Coronary artery (tissue), 2 donors: ENCODE measurements at regions not wholly inside any gene's neighbourhood (a gene's known extent, or its start where the extent isn't known, plus 50 kb on each side); places are given as distances from the start of the nearest gene placed in this dataset.
"Not testable (repeated sequence)": the region's sequence is repeated elsewhere in the genome, so short reads cannot be mapped to it uniquely, and the experiment has no call there.

Experiments
- DNase-seq: peaks from one replicate; pipeline ENCODE4 v3.0.0-alpha.2; 2017; ENCODE audit warnings: low spot score
- H3K27ac ChIP-seq, 2 donors: fragments of 200-600 bp; sonication (generic); one replicate each; pipeline ENCODE4 v1.5.1; 2016 to 2019
- H3K4me3 ChIP-seq: fragments of 200-600 bp; sonication (generic); 2 replicates; pipeline ENCODE4 v1.5.1; 2016; ENCODE audit warnings: mild to moderate bottlenecking, moderate library complexity
- TF ChIP-seq, protein P1 (sequence below): fragments of 200-600 bp; sonication (generic); IDR thresholded peaks from one replicate; pipeline ENCODE4 v1.5.1; 2019; ENCODE audit warnings: antibody characterized with exemption

DNA sequence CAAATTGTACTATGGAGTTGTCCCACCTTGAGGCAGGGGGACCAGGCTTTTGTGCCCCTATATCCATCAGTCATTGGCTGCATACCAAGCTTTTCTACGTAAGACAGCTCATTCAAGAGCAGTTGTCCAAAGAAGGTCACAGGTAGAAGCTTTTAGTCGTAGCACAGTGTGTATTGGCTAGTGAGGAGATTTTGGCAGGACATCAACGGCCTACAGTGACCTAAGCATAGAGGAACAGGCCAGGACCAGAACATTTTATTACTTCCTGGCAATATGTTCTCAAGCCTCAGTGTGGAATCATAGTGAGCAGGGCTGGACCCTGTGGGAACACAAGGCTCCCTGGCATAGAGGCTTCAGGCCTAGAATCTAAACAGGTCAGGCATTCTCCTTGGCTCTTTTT lies 105.4 kb upstream of the ANKRD28 start:
- peak overlapping the region; percentile 59 to 71 for H3K27ac ChIP-seq

GRCh38 chr3:15903759-15904720 lies 106.3 kb upstream of the ANKRD28 start:
- H3K4me3 ChIP-seq: no peak overlapping the region
- H3K27ac ChIP-seq: peak overlapping the region; percentile 59 to 71
- DNase-seq: no peak
- TF ChIP-seq, protein P1, sequence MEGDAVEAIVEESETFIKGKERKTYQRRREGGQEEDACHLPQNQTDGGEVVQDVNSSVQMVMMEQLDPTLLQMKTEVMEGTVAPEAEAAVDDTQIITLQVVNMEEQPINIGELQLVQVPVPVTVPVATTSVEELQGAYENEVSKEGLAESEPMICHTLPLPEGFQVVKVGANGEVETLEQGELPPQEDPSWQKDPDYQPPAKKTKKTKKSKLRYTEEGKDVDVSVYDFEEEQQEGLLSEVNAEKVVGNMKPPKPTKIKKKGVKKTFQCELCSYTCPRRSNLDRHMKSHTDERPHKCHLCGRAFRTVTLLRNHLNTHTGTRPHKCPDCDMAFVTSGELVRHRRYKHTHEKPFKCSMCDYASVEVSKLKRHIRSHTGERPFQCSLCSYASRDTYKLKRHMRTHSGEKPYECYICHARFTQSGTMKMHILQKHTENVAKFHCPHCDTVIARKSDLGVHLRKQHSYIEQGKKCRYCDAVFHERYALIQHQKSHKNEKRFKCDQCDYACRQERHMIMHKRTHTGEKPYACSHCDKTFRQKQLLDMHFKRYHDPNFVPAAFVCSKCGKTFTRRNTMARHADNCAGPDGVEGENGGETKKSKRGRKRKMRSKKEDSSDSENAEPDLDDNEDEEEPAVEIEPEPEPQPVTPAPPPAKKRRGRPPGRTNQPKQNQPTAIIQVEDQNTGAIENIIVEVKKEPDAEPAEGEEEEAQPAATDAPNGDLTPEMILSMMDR: no peak

More for the DNA sequence above, 105.4 kb upstream of the ANKRD28 start:
- H3K4me3 ChIP-seq: no peak overlapping the region
- DNase-seq: no peak
- TF ChIP-seq, protein P1: no peak

DNA sequence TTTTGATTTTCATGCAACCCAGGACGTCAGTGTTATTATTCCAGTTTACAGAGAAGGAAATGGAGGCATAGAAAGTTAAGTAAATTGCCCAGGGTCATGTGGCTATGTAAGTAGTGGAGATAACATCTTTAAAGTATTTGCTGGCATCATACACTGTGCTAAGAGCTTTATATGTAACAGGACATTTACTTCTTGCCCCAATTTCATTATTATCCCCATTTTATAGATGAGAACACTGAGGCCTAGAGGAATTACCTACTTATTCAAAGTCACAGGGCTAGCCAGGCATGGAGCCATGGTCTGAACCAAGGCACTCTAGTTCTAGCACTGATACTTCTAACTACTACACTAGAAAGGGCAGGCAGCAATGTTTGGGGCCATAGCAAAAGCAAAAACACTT lies 107.3 kb upstream of the ANKRD28 start:
- TF ChIP-seq, protein P1: no peak
- no peak overlapping the region for H3K27ac ChIP-seq

GRCh38 chr3:15907403-15907802 lies 109.6 kb upstream of the ANKRD28 start:
- not testable (repeated sequence) for DNase-seq, H3K27ac ChIP-seq, H3K4me3 ChIP-seq

More for the DNA sequence above, 107.3 kb upstream of the ANKRD28 start:
- H3K4me3 ChIP-seq: no peak overlapping the region
- DNase-seq: no peak

GRCh38 chr3:15918988-15919387 lies 121.2 kb upstream of the ANKRD28 start:
- DNase-seq: no peak
- TF ChIP-seq, protein P1: no peak
- Histone ChIP-seq H3K4me3 (no peak overlapping the region), H3K27ac (no peak overlapping the region)

GRCh38 chr3:15919971-15920370 lies 122.2 kb upstream of the ANKRD28 start:
- Histone ChIP-seq H3K27ac (no peak overlapping the region), H3K4me3 (no peak overlapping the region)
- TF ChIP-seq, protein P1: no peak
- DNase-seq: no peak

- H3K4me3 ChIP-seq: no peak overlapping the region
- H3K27ac ChIP-seq: no peak overlapping the region
- no peak for DNase-seq
- TF ChIP-seq, protein P1: no peak
Measured at GRCh38 chr3:15923640-15924405, 126.0 kb upstream of the ANKRD28 start.
